ENCODE measurements at regions not wholly inside any gene's neighbourhood (a gene's known extent, or its start where the extent isn't known, plus 50 kb on each side); places are given as distances from the start of the nearest gene placed in this dataset.
"Not testable (repeated sequence)": the region's sequence is repeated elsewhere in the genome, so short reads cannot be mapped to it uniquely, and the experiment has no call there.

DNA sequence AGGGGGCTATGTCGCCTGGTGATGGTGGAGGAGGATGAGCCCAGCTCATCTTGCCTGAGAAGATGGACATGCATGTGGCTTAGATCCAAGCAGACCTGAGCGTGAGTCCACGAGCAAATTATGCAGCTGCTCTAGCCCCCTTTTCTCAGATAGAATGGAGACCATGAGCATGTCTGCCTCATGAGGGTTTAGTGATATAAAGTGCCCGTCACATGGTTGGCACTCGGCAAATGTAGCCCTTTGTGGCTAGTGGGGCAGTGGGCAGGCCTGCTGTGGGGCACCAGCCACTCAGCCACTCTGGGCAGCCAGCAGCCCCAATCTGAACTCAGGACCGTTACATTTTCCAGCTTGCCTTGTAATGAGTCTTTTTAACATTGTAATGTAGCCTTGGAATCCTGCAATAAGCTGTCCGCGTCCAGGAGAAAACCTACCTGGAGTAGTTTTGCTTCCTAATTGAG is 92.1 kb upstream of the HS6ST1 start:
- DNase-seq (no peak), ATAC-seq (ENCODE audit: low read depth in 2 of 2) (no peak)
- Mint-ChIP-seq H3K4me1 (peaks cover 0 to 3% (median 0%) of the 10 kb centered on the region in 3 donors), H3K27me3 (no peaks in the 10 kb centered on the region), H3K4me3 (no peak overlapping the region), H3K36me3 (no peaks in the 10 kb centered on the region), H3K9me3 (no peaks in the 10 kb centered on the region), H3K27ac (no peak overlapping the region)

DNA sequence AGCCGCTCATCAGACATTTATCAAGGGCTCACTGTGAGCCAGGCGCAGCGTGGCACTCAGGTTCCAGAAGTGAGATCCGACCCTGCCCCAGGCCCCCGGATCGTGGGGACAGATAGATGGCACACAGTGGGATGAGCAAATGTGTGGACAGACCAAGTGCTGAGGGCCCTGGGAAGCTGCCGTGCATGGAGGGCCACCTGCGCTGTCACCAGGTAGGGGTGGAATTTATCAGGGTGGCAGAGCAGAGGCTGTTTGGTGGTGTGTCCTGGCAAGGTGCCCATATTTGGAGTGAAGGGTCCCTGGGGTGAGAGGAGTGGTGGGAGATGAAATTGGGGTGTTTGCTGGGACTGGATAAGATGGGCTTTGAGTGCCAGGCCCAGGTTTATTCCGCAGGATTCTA is 92.8 kb upstream of the HS6ST1 start:
- DNase-seq (no peak), ATAC-seq (ENCODE audit: low read depth in 2 of 2) (no peak)
- H3K27me3 Mint-ChIP-seq = no peaks in the 10 kb centered on the region

DNA sequence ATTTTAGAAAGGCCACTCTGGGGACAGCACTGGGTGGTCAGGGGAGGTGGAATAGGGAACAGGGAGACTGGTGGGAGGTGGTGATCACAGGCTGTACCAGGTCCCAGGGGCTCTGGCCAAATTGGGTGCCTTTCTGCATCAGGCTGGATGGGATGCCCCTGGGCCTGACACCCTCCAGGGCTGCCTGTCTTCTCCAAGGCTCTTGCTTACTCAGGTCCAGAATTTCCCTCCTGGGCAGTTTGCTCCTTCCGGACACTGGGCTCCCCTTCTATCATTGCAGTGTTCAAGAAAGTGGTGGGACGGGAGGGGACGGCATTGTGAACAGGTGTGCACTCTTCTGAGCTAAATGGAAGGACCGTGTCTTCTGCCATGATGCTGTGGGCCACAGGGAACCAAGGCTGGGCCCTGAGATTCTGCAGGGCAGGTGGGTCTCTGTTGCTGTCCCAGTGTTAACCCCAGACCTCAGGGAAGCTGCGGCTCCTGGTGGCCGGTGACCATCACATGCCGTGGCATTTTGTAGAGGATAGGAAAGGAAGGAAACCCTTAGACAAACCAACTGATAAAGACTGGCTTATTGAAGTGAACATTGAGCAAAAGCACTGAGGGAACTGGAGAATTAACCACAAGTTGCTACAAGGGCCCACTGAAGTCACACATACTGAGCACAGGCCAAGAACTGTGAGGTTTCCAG is 93.7 kb upstream of the HS6ST1 start:
- no peaks in the 10 kb centered on the region for H3K27me3 Mint-ChIP-seq
- H3K36me3 Mint-ChIP-seq = no peaks in the 10 kb centered on the region
- H3K4me3 Mint-ChIP-seq = no peak overlapping the region
- DNase-seq (no peak), ATAC-seq (ENCODE audit: low read depth in 2 of 2) (no peak)
- peaks cover 0 to 3% (median 0%) of the 10 kb centered on the region in 3 donors for H3K4me1 Mint-ChIP-seq
- H3K9me3 Mint-ChIP-seq = peaks cover 0 to 2% (median 0%) of the 10 kb centered on the region in 7 donors
- no peak overlapping the region for H3K27ac Mint-ChIP-seq

More for the DNA sequence above, 92.8 kb upstream of the HS6ST1 start:
- no peaks in the 10 kb centered on the region for H3K36me3 Mint-ChIP-seq
- no peak overlapping the region for H3K27ac Mint-ChIP-seq
- peaks cover 0 to 3% (median 0%) of the 10 kb centered on the region in 3 donors for H3K4me1 Mint-ChIP-seq
- H3K9me3 Mint-ChIP-seq = no peaks in the 10 kb centered on the region
- H3K4me3 Mint-ChIP-seq = no peak overlapping the region

DNA sequence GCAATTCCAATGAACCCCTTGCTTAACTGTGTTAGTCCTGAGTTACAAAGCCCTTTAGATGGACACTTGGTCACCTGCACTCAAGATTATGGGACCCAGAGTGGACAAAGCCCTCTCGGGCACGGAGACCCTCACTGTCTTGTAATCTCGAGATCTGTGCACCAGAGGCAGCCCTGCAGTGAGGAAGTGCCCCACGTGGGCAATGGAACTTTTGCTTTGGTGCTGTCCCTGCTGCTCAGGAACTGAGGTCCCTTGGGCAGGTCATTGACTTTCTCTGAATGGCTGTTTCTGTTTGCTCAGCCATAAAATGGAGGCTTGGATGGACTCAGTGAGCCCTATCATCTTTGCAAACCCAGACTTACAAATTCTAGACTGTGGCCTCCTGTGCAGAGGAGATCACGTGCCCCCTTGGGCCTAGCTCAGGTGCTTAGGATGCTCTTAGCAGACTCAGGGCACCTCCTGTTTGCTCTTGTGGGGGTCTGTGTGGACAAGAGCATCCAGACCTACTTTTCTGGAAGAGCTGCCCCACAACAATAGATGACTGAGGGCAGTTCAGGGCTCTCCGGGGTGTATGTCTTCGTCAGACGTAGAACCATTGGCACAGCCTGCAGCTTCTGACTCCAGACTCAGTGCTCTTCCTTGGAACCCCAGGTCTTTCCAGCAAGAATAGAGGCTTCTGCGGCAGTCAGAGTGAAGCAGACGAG is 94.5 kb upstream of the HS6ST1 start:
- Mint-ChIP-seq H3K4me1 (peaks cover 0 to 3% (median 0%) of the 10 kb centered on the region in 3 donors), H3K27ac (no peak overlapping the region), H3K4me3 (no peak overlapping the region), H3K9me3 (peaks cover 0 to 2% (median 0%) of the 10 kb centered on the region in 7 donors), H3K36me3 (no peaks in the 10 kb centered on the region), H3K27me3 (no peaks in the 10 kb centered on the region)
- DNase-seq (no peak), ATAC-seq (ENCODE audit: low read depth in 2 of 2) (no peak)

DNA sequence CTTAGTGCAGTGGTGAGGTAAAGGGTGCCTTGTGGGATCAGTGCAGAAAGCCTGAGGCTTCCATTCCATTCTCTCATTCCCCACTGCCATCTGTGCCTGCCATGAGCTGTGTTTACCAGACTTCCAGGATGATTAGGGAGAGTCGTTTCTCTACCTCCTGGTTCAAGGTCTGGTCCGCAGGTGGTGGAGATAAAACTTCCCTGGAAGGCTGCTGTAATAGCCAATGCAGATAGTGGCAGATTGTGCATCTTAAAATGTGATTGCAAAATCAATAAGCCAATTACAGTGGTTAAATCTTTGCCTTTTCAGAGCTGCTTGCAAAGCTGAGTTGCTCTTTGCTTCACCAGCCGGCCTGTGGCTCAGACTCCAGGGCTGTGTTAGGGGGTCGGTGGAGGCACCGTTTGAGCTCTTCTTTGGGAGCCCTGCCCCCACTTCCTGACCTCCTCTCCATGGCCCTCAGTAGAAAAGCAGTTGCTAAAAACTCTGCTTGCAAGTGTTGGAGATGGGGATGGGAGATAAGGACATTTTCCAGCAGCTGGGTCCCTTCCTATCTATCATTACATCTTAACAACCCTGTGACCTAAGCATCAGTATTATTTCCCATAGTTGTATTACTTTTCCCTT is 95.2 kb upstream of the HS6ST1 start:
- Mint-ChIP-seq H3K4me3 (no peak overlapping the region), H3K4me1 (peaks cover 0 to 3% (median 0%) of the 10 kb centered on the region in 3 donors), H3K9me3 (peaks cover 0 to 2% (median 0%) of the 10 kb centered on the region in 7 donors), H3K36me3 (no peaks in the 10 kb centered on the region), H3K27me3 (no peaks in the 10 kb centered on the region), H3K27ac (no peak overlapping the region)
- DNase-seq (no peak), ATAC-seq (ENCODE audit: low read depth in 2 of 2) (no peak)

DNA sequence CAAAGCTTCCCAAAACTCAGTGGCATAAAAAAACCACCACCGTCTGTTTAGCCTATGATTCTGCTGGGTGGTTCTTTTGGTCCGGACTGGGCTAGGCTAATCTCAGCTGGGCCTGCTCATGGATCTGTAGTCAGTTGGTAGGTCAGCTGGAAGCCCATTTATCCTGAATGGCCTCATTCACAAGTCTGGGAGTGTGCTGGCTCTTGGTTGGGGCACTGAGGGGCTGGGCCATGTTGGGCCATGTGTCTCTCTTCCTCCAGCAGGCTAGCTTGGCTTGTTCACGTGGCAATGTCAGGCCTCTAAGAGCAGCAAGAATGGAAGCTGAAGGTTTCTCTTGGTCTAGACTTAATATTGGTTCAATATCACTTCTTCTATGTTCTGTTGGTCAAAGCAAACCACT is 95.7 kb upstream of the HS6ST1 start:
- Mint-ChIP-seq H3K9me3 (peaks cover 0 to 2% (median under 1%) of the 10 kb centered on the region in 7 donors), H3K4me1 (peaks cover 0 to 3% (median 0%) of the 10 kb centered on the region in 3 donors), H3K36me3 (peaks cover under 1 to 2% of the 10 kb centered on the region in 2 donors), H3K4me3 (no peak overlapping the region), H3K27me3 (no peaks in the 10 kb centered on the region), H3K27ac (no peak overlapping the region)
- ATAC-seq (ENCODE audit: low read depth in 2 of 2) (no peak), DNase-seq (no peak)

DNA sequence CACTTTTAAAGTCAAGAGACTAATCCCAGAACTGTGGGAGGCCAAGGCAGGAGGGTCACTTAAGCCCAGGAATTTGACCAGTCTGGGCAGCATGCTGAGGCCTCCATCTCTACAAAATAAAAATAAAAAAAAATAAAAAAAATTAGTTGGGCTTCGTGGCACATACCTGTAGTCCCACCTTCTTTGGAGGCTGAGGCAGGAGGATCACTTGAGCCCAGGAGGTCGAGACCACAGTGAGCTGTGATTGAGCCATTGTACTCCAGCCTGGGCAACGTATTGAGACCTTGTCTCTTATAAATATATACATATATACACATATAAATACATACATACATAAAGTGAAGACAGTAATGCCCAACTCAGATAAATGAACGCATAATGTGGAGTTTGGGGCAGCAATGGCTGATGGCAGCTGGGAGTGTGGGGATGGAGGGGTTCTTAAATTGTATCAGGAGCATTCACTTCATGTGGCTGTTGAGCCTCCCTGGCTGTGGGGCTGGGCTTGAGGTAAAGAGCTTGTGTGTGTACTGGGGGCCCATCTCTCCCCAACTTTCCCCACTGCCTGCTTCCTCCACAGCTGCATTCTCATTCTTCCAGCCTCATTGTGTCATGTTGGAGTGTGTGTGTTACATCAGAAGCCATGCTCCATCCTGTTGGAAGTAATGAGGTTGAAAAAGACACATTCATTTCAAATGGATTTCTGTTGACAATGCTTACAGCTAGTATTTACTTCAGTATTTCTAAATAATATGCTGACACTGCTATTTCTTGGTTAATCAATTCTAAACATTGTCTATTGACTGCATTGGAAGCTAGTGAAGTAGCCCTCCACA is 96.5 kb upstream of the HS6ST1 start:
- H3K27ac Mint-ChIP-seq = no peak overlapping the region
- H3K4me1 Mint-ChIP-seq = peaks cover 0 to 3% (median 0%) of the 10 kb centered on the region in 3 donors
- H3K27me3 Mint-ChIP-seq = no peaks in the 10 kb centered on the region
- no peak overlapping the region for H3K4me3 Mint-ChIP-seq
- DNase-seq = no peak
- peaks cover 0 to 9% (median 7%) of the 10 kb centered on the region in 7 donors for H3K9me3 Mint-ChIP-seq
- H3K36me3 Mint-ChIP-seq = peaks cover 5 to 10% of the 10 kb centered on the region in 2 donors
- ATAC-seq (ENCODE audit: low read depth in 2 of 2) = no peak

DNA sequence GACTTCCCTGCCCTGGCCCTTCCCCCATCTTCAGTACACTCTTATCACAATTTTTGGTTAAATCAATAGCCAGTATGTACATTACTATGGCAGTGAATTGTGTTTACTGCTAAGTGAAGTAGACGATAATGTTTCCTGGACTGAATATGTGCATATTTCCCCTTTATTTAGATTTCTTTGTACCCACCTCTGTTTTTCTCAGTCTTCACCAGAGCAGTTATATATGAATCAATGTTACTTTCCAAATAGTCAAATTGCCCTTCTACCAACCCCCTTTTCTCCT is 97.1 kb upstream of the HS6ST1 start:
- no peak for DNase-seq
- Mint-ChIP-seq H3K36me3 (peaks cover 5 to 11% of the 10 kb centered on the region in 2 donors), H3K9me3 (peaks cover 0 to 12% (median 7%) of the 10 kb centered on the region in 7 donors), H3K4me1 (peaks cover 0 to 3% (median 0%) of the 10 kb centered on the region in 3 donors), H3K27ac (no peak overlapping the region), H3K4me3 (no peak overlapping the region), H3K27me3 (no peaks in the 10 kb centered on the region)
- ATAC-seq (ENCODE audit: low read depth in 2 of 2) = no peak

DNA sequence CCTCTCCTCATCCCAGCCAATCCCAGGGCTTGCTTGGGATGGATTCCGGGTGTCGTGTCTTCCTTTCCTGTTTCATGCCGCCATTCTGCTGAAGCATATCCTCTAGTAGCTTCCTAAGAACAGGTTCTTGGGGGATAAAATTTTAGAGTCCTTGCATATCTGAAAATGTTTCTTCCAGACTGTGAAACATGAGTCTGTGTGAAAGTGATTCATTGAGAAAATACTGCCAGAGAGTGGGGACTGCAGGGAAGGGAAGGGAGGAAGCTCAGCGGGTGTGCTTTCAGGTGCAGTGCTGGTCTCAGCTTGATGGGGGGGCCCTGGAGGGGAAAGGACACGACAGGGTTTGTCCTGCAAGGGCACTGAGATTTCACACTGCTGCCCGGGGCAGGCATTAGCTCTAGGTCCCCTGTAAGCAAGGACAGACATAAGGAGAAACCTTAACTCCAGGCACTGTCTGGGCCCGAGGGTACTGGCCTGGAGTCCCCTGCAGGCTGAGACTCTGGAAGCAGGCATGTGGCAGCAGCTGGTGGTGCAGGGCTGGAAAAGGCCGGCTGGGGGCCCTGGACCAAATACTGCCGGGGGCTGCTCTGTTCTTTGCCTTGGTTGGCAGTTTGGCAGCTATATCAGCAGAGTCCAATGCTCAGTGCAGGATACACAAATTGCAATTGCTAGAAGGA is 97.6 kb upstream of the HS6ST1 start:
- H3K36me3 Mint-ChIP-seq = peaks cover 5 to 16% of the 10 kb centered on the region in 2 donors
- H3K9me3 Mint-ChIP-seq = peaks cover 4 to 12% (median 7%) of the 10 kb centered on the region in 7 donors
- H3K4me3 Mint-ChIP-seq = no peak overlapping the region
- peaks cover 0 to 3% (median 0%) of the 10 kb centered on the region in 3 donors for H3K4me1 Mint-ChIP-seq
- H3K27ac Mint-ChIP-seq = no peak overlapping the region
- H3K27me3 Mint-ChIP-seq = no peaks in the 10 kb centered on the region
- DNase-seq = no peak
- no peak for ATAC-seq (ENCODE audit: low read depth in 2 of 2)

DNA sequence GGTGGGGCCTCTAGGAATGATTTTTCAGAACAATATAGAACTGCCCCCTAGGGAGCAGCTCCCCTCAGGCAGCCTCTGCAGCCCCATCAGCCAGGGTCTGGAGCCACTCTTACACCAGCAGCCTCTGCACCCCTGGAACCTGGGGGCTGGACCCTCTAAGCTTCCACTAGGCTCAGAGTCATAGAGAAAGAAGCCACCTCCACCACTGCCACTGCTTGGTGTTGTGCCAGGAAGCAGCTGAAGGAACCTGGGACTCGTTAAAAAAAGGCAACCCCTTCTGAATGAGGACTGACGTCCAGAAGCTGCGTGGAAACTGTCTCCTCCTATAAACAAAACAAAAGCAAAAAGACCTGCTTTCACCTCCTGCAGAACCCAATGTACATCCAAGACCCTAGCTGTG is 98.1 kb upstream of the HS6ST1 start:
- H3K27me3 Mint-ChIP-seq = no peaks in the 10 kb centered on the region
- peaks cover 5 to 17% of the 10 kb centered on the region in 2 donors for H3K36me3 Mint-ChIP-seq
- H3K9me3 Mint-ChIP-seq = peaks cover 4 to 12% (median 7%) of the 10 kb centered on the region in 7 donors
- no peak for DNase-seq
- peaks cover 0 to 3% (median 0%) of the 10 kb centered on the region in 3 donors for H3K4me1 Mint-ChIP-seq
- H3K27ac Mint-ChIP-seq = no peak overlapping the region
- H3K4me3 Mint-ChIP-seq = no peak overlapping the region
- no peak for ATAC-seq (ENCODE audit: low read depth in 2 of 2)

DNA sequence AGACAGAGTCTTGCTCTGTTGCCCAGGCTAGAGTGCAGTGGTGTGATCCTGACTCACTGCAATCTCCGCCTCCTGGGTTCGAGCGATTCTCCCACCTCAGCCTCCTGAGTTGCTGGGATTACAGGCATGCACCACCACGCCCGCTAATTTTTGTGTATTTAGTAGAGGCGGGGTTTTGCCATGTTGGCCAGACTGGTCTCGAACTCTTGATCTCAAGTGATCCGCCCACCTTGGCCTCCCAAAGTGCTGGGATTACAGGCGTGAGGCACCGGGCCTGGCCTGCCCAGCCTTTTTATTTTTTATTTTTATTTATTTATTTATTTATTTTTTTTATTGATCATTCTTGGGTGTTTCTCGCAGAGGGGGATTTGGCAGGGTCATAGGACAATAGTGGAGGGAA is 98.6 kb upstream of the HS6ST1 start:
- H3K9me3 Mint-ChIP-seq = peaks cover 6 to 15% (median 9%) of the 10 kb centered on the region in 7 donors
- peaks cover 5 to 17% of the 10 kb centered on the region in 2 donors for H3K36me3 Mint-ChIP-seq
- DNase-seq; ATAC-seq (ENCODE audit: low read depth in 2 of 2); H3K27ac Mint-ChIP-seq; H3K4me1 Mint-ChIP-seq; H3K27me3 Mint-ChIP-seq; H3K4me3 Mint-ChIP-seq: not testable (repeated sequence)

DNA sequence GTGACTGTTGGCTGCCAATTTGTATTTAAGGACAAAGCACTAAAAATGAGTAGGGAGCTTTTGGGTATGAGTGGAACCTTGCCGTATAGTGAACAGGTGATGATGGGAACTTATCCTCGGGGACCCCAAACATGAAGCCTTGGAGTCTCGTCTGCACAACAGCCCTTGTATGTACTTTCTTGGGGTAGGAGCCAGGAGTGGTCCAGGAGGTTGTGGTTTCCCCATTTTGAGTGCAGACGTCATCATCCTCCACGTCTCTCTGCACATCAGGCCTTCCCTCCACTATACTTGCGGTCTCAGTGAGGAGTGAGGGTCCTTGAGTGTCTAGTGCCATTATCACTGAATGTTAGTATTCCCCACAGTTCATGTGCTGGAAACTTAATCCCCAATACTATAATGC is 101.5 kb upstream of the HS6ST1 start:
- no peak for ATAC-seq (ENCODE audit: low read depth in 2 of 2)

DNA sequence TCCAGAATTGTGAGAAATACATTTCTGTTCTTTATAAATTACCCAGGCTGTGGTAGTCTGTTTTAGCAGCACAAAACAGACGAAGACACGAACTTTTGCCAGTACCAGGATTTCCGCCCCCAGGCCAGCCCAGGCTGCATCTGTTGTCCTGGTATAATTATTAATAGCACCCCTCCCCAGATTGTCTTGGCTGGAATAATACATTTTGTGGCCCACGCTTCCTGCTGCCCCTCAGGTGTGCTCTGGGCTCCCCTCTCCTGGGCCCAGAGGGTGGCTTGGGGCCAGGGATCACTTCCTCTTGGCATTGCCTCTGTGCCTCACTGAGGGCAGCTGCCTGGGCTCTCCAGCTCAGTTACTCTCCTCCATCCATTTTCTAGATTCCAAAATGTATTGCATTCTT is 102.1 kb upstream of the HS6ST1 start:
- no peaks in the 10 kb centered on the region for H3K27me3 Mint-ChIP-seq
- H3K9me3 Mint-ChIP-seq = peaks cover 6 to 20% (median 11%) of the 10 kb centered on the region in 7 donors
- H3K36me3 Mint-ChIP-seq = peaks cover 5 to 17% of the 10 kb centered on the region in 2 donors
- no peak overlapping the region for H3K27ac Mint-ChIP-seq
- DNase-seq (no peak), ATAC-seq (ENCODE audit: low read depth in 2 of 2) (no peak)
- no peak overlapping the region for H3K4me3 Mint-ChIP-seq
- H3K4me1 Mint-ChIP-seq = no peaks in the 10 kb centered on the region

More for the DNA sequence above, 101.5 kb upstream of the HS6ST1 start:
- peak overlapping the region in 1 of 8 donors; percentile 46 for H3K4me3 Mint-ChIP-seq
- no peak for DNase-seq
- no peak overlapping the region for H3K27ac Mint-ChIP-seq
- peaks cover 6 to 20% (median 11%) of the 10 kb centered on the region in 7 donors for H3K9me3 Mint-ChIP-seq
- no peaks in the 10 kb centered on the region for H3K4me1 Mint-ChIP-seq
- peaks cover 5 to 17% of the 10 kb centered on the region in 2 donors for H3K36me3 Mint-ChIP-seq
- no peaks in the 10 kb centered on the region for H3K27me3 Mint-ChIP-seq
